ENCODE measurements at regions not wholly inside any gene's neighbourhood (a gene's known extent, or its start where the extent isn't known, plus 50 kb on each side); places are given as distances from the start of the nearest gene placed in this dataset.
"Not testable (repeated sequence)": the region's sequence is repeated elsewhere in the genome, so short reads cannot be mapped to it uniquely, and the experiment has no call there.

DNA sequence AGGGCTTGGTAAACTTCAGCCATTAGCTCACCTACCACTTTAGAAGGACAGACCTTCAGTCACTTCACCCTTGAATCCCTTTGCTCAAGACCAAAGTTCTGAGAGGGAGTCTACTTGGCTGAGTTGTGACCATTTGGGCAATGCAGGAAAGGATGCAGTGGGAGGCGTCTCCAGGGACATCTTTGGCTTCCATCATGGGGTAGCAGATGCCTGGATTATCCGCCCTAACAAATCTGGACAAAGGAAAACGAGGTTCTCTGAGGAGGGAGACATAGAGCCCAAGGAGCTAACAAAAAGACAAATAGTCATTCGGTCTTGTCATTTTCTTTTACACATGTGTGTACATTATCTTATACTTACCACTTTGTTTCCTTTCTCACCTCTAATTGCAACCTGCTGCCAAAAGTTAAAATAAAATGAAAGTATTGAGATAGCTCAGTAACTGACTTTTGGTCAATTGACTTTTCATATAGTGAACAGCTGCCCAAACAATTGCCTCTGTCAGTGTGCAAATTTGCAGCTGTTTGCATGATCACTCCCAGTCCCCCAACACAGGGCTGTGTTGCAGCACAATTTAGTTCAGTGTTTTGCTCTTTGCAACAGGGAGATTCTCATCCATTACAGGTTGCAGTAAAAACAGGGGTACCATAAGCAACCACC, 108.9 kb upstream of the EEF2KMT start:
- DNase-seq (ENCODE audit: low read depth), result no peak
- H3K4me3 ChIP-seq (ENCODE audit: low read depth, low read length), result no peak overlapping the region
- TF ChIP-seq, protein P1, sequence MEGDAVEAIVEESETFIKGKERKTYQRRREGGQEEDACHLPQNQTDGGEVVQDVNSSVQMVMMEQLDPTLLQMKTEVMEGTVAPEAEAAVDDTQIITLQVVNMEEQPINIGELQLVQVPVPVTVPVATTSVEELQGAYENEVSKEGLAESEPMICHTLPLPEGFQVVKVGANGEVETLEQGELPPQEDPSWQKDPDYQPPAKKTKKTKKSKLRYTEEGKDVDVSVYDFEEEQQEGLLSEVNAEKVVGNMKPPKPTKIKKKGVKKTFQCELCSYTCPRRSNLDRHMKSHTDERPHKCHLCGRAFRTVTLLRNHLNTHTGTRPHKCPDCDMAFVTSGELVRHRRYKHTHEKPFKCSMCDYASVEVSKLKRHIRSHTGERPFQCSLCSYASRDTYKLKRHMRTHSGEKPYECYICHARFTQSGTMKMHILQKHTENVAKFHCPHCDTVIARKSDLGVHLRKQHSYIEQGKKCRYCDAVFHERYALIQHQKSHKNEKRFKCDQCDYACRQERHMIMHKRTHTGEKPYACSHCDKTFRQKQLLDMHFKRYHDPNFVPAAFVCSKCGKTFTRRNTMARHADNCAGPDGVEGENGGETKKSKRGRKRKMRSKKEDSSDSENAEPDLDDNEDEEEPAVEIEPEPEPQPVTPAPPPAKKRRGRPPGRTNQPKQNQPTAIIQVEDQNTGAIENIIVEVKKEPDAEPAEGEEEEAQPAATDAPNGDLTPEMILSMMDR (IDR thresholded peaks at IDR 0.05; ENCODE audit: low read depth, low read length), result no peak
- TF ChIP-seq MAX (IDR thresholded peaks at IDR 0.05; ENCODE audit: low read depth, low read length), result no peak
- TF ChIP-seq MYC (IDR thresholded peaks at IDR 0.05; ENCODE audit: low read depth, low read length), result no peak
- TF ChIP-seq POLR2A (IDR thresholded peaks at IDR 0.05; ENCODE audit: extremely low read depth, insufficient read length), result no peak

GRCh38 chr16:5205361-5206040, 107.9 kb upstream of the EEF2KMT start:
- no peak overlapping the region for H3K4me3 ChIP-seq (ENCODE audit: low read depth, low read length)
- TF ChIP-seq, protein P1 (IDR thresholded peaks at IDR 0.05; ENCODE audit: low read depth, low read length), result no peak
- no peak for TF ChIP-seq MAX (IDR thresholded peaks at IDR 0.05; ENCODE audit: low read depth, low read length)
- TF ChIP-seq POLR2A (IDR thresholded peaks at IDR 0.05; ENCODE audit: extremely low read depth, insufficient read length), result no peak
- no peak for TF ChIP-seq MYC (IDR thresholded peaks at IDR 0.05; ENCODE audit: low read depth, low read length)
- no peak for DNase-seq (ENCODE audit: low read depth)

- not testable (repeated sequence) for H3K4me3 ChIP-seq (ENCODE audit: low read depth, low read length); DNase-seq (ENCODE audit: low read depth)
These were observed 106.1 kb upstream of the EEF2KMT start for GRCh38 chr16:5203675-5204074.

GRCh38 chr16:5200123-5200522, 102.5 kb upstream of the EEF2KMT start:
- no peak for DNase-seq (ENCODE audit: low read depth)
- no peak overlapping the region for H3K4me3 ChIP-seq (ENCODE audit: low read depth, low read length)
- TF ChIP-seq POLR2A (IDR thresholded peaks at IDR 0.05; ENCODE audit: extremely low read depth, insufficient read length) (no peak), MAX (IDR thresholded peaks at IDR 0.05; ENCODE audit: low read depth, low read length) (no peak), MYC (IDR thresholded peaks at IDR 0.05; ENCODE audit: low read depth, low read length) (no peak)
- TF ChIP-seq, protein P1 (IDR thresholded peaks at IDR 0.05; ENCODE audit: low read depth, low read length), result no peak

DNA sequence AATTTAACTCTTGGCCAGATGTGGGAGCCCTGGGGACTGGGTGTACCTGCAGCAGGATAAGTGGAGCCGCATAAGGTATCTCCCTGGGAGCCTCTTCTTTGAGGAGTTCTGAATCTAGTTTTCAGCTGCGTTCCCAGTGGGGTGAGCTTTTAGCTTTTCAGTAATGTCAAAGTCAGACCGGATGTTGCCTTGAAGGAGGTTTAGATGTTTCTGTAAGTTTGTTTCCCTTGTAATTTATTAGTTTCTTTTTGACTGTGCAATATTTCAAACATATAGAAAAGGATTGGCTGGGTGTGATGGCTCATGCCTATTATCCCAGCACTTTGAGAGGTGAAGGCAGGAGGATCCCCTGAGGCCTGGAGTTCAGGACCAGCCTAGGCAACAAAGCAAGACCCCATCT, 98.6 kb upstream of the EEF2KMT start:
- H3K4me3 ChIP-seq (ENCODE audit: low read depth, low read length), result no peak overlapping the region
- TF ChIP-seq MYC (IDR thresholded peaks at IDR 0.05; ENCODE audit: low read depth, low read length) (no peak), POLR2A (IDR thresholded peaks at IDR 0.05; ENCODE audit: extremely low read depth, insufficient read length) (no peak), MAX (IDR thresholded peaks at IDR 0.05; ENCODE audit: low read depth, low read length) (no peak)
- TF ChIP-seq, protein P1 (IDR thresholded peaks at IDR 0.05; ENCODE audit: low read depth, low read length), result no peak
- no peak for DNase-seq (ENCODE audit: low read depth)

DNA sequence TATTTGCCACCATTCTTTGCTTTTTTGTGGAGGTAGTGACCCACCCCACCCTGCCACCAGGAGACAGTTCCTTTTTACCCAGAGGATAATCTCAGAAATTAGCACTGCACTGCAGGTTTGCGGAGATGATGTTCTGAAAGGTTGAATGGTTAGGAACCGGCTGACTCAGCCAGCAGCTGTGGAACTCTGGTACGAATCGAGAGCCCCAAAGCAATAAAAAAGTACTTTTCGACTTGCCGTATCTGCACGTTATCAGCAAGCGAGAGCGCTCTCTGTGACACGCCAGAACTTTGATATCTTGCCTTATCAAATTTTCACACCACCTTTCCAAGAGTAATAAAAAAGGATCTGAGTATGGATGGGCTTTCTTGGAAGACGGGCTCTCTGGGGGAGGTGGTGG, 96.3 kb upstream of the EEF2KMT start:
- TF ChIP-seq POLR2A (IDR thresholded peaks at IDR 0.05; ENCODE audit: extremely low read depth, insufficient read length) (no peak), MAX (IDR thresholded peaks at IDR 0.05; ENCODE audit: low read depth, low read length) (no peak), MYC (IDR thresholded peaks at IDR 0.05; ENCODE audit: low read depth, low read length) (no peak)
- TF ChIP-seq, protein P1 (IDR thresholded peaks at IDR 0.05; ENCODE audit: low read depth, low read length), result no peak
- no peak overlapping the region for H3K4me3 ChIP-seq (ENCODE audit: low read depth, low read length)
- no peak for DNase-seq (ENCODE audit: low read depth)
